VCaP (cell line): ENCODE measurements at regions not wholly inside any gene's neighbourhood (a gene's known extent, or its start where the extent isn't known, plus 50 kb on each side); places are given as distances from the start of the nearest gene placed in this dataset.
A peak's percentile ranks its signal among the peaks of the same experiment; 100 is the strongest.

Source experiments
- H3K27ac ChIP-seq: fragments of 450-650 bp; 2 replicates; pipeline ENCODE4 v1.5.1; 2017
- TF ChIP-seq, protein P1 (sequence below): fragments of 450-650 bp; conservative IDR thresholded peaks from 2 replicates; pipeline ENCODE4 v1.5.1; 2017; ENCODE audit warnings: mild to moderate bottlenecking, moderate library complexity

DNA sequence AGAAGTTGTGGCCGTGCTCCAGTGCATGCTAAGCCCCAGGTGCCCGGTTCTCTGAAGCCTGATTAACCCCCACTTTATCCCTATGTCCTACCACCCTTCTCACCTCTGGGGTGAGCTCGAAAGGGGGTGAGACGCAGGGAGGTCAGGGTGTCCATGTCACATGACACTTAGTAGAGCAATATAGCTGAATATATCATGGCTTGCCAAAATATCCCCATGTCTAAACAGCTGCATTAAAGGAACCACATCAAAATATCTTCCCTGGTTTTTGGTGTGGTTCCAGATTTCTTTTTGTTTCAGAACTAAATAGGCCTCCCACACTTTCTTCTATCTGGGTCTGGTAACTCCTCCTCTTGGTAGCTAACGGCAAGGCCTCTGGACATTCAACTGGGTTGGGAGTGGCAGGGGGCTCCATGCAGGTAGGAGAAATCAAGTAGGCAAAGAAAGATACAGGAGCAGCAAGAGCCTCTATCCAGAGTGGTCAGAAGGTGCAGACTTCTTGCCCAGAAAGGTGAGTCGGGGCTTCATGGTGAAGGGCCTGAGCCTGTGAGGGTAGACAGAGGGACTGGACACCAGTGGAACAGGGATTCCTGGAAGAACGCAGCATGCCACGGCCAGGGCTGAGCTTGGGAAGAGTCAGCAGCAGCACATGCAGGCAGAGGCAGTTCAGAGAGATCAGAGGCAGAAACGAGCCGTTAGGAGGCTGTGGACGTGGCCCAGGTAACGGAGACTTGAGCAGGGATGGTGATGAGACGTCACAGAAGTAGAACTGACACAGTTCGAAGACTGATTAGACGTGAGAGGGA, 202.8 kb upstream of the DIO3 start:
- TF ChIP-seq, protein P1, sequence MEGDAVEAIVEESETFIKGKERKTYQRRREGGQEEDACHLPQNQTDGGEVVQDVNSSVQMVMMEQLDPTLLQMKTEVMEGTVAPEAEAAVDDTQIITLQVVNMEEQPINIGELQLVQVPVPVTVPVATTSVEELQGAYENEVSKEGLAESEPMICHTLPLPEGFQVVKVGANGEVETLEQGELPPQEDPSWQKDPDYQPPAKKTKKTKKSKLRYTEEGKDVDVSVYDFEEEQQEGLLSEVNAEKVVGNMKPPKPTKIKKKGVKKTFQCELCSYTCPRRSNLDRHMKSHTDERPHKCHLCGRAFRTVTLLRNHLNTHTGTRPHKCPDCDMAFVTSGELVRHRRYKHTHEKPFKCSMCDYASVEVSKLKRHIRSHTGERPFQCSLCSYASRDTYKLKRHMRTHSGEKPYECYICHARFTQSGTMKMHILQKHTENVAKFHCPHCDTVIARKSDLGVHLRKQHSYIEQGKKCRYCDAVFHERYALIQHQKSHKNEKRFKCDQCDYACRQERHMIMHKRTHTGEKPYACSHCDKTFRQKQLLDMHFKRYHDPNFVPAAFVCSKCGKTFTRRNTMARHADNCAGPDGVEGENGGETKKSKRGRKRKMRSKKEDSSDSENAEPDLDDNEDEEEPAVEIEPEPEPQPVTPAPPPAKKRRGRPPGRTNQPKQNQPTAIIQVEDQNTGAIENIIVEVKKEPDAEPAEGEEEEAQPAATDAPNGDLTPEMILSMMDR: no peak
- peak overlapping the region; percentile 60 for H3K27ac ChIP-seq

DNA sequence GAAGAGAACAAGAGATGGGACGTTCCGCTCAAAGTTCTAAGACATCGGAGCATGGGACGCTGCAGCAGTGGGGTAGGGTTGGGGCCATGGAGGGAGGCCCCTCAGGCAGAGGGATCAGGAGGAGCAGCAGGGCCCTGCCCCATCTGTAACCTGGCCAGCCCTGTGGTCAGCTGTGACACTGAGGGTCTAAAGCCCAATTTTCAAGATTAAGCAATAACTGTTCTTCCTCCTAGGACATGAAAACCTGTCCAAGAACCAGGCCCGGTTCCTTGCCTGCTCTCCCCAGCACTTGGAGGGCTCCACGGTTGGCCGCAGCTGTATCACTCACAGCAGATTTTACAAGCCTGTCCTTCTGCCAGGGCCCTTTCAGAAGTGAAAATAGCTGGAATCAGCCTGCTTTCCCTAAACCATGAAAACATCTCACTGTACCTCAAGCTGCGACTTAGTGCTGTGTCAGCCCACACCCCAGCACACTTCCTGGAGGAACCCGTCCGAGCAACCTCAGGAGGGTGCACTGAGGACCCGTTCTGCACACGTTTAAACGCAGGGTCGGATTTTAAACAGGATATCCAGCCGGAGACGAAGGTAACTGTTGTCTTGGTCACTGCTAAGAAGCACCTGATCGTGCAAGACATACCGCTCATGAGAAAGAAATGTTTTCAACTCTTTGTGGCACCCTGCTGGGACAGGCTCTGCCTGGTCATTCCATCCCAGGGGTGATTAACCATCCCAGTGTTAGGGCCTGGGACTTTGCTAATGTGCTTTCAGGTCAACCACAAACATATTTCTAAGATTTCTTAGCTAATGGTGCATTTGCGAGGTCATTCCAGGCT, 201.9 kb upstream of the DIO3 start:
- TF ChIP-seq, protein P1: no peak
- H3K27ac ChIP-seq: peak overlapping the region; percentile 60

DNA sequence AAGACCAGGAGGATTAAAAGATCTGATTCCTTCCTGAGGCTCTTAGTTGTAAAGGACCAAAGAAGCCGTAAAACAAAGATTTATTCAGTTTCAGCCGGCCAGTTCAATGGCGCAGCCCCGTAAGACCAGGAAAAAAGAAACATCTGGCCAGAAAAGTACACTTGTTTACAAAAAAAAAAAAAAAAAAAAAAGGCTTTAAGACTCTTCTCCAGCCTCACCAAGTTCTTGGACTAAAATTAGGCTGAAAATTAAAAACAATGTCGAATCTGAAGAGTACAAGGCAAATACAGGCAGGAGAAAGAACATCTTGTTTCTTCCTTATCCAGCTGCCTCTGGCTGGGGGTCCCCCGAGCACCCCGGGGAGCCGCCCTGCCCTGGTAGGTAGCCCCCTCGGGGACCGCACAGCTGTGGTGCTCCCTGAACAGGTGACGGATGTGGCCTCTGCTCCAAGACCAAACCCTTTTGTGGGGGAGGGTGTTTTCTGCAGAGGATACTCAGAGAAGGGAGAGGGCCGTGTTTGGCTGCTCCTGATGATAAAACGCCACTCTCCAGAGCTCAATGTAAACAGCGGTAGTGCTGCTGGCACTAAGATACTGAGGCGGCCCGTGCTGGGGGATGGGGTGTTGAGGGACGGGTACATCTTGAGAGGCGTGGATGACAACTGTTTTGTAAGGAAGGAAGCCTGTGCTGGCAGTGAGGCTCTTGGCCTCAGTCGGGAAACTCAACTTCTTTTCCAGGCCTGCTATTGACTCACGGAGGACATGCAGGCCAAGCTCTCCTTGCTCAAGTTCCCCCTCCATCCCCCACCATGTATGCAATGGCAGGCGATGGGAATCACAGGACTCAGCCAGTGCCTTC, 201.0 kb upstream of the DIO3 start:
- TF ChIP-seq, protein P1: no peak
- H3K27ac ChIP-seq: peak overlapping the region; percentile 60

DNA sequence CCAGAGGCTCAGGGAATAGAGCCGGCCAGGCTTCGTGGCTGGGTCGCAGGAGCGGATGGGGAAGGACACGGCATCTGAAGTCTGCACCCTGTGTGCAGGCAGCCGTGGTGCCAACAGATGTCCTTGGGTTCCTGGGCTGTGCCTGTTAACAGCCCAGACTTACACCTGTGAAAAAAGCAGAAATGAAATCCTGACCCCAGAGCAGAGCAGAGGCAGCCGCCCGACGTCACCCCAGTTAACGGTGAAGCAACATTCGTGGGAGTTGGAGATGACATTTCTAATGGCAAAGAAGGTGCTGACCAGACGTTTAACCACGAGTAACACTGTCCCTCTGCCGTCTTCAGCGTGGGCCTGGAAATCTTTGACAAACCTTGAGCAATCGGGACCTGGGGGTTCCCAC, 200.3 kb upstream of the DIO3 start:
- H3K27ac ChIP-seq: peak overlapping the region; percentile 60
- TF ChIP-seq, protein P1: no peak

DNA sequence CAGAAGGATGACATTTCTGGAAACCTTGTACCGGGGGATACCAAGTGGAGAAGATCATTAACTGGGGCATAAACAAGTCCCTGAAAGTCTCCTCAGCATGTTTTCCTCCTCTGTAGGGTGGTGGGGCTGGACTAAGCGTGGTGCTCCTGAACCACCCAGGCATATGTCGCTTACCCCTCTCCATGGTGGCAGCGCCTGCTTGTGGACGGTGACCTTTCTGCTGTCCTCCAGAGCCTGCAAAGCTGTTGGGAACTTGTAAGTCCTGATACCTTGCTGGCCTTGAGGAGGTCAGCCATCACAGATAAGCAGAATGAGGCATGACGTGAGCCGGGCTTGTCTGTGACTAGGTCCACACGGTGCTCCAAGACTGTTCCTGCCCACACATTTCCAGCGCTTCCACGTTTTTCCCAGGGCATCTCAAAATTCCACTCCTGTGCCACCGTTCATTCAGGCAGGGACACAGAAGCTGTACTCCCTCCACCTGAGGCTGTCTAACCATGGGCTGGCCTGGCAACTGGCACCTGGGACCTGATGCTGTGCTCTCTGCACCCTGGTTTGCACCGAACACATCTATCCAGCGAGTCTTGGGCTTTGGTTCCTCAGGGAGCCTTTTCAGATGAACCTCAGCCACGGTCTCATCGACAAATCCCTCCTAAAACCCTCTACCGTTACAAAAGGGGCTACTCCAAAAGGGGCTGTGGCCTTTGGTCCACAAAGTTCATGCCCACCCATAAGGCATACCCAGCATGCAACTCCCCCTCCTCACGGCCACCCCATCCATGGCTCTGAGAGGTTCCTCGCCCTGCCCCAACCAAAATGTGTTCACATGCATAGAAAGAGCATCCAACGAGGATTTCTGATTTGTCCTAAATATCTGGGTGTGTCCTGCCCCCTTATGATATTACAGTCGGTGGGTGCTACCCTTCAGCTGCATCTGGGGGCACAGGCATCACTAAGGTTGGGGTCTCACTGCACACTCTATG, 199.6 kb upstream of the DIO3 start:
- H3K27ac ChIP-seq: no peak overlapping the region
- TF ChIP-seq, protein P1: no peak

DNA sequence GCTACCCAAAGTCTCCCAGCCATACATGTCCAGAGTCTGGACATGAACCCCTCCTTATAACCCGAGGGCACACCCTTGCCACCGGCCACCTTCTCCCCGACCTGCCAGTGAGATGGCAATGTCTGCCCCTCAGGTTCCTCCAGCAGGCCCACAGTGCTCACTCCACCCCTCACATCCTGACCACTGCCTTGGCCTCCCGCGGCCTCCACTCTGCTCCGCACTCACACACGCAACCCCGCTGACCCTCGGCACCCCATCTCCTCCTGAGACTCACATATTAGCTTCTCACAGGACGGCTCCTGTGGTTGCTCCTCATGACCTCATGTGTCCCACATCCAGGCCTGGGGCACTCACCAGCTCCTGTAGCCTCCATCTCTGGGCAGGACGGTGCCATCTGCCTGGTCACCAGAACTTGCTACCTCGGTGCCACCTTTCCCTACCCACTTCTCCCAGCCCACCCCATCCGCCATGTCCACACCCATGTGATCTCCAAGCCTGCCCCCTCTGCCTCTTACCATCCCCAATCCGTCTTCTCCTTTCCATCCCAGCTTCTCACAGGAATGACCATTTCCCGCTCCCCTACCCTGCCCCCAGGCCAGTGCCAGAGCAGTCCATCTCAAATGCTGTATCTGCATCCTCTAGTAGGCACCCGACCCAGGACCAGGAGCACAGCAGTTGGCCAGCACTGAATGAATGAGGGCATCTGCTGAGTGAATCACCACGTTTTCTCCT, 198.6 kb upstream of the DIO3 start:
- H3K27ac ChIP-seq: no peak overlapping the region
- TF ChIP-seq, protein P1: no peak
